GM19351 (cell line): ENCODE measurements at regions not wholly inside any gene's neighbourhood (a gene's known extent, or its start where the extent isn't known, plus 50 kb on each side); places are given as distances from the start of the nearest gene placed in this dataset.

ENCODE experiments used
- ATAC-seq: cut with Tn5 transposase; IDR thresholded peaks from one replicate; pipeline ENCODE4 v1.9.1; 2021; ENCODE audit warnings: mild to moderate bottlenecking, moderate library complexity; ENCODE audit not compliant: unreplicated experiment

DNA sequence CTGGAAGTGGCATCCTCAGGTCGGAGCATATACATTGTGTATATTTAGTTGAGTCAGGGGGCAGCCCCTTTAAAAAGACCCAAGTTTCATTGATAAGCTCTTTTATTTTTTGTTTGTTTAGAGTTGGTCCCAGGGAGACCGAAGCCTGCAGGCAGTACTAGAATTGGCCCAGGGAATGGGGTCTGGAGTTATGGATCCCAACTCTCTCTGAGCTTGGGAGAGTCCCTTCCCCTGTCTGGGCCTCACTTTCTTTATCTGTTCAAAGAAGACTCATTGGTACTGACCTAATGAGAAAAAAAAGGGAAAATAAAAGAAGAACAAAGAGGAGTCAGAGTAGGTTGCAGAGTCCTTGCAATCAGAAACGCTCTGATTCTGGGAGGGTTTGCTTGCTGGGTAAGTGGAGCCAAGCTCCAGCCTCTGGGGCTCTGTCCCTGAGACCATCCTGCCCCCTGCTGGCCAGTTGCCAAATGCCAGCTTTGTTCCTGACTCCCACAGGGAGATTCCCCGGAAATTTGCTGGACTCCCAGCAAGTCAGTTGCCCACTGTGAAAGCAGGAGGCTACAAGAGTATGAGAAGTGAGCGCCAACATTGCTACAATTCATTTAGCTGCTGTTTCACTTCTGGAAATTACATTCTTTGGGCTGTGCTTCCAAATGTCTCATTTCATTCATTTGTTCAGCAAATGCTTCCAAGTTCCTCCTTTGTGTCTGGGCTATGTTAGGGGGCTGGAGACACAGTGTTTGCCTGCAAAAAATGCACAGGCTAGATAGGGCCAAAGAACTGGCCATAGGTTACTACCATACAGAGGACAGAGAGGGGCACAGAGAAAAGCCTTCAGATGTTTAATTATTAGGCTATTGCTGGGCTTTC is 156.2 kb downstream of the MELK start:
- ATAC-seq: peak; percentile 60

DNA sequence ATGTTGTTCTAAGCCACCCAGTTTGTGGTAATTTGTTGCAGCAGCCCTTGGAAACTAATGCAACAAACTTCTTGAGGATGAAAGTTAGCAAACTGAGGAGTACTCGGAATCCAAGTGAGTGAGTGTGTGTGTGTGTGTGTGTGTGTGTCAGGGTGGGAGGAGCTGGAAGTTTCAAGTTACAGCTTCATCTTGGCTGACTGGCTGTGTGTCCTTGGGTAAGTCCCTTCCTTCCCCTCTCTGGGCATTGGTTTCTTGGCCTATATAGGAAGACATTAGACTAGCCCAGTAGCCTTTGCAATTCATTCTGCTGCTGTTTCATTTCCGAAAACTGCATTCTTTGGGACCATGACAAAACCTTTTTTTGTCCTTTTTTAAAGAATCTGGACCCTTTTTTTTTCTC is 157.2 kb downstream of the MELK start:
- ATAC-seq: no peak

DNA sequence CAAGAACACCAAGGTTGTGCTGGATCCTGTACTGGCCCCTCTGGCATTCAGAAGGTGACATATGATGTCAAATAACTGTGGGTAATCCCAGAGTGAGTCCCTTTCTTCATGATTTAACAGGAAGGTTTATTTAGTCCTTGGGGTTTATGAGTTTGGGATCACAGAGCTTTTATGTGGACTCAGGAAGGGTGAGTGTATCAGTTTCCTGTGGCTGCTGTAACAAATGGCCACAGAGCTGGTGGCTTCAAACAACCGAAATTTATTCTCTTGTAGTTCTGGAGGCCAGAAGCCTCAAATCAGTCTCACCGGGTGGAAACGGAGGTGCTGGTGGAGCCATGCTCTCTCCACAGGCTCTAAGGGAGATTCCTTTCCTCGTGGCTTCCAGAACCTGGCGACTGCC is 157.7 kb downstream of the MELK start:
- ATAC-seq: no peak

DNA sequence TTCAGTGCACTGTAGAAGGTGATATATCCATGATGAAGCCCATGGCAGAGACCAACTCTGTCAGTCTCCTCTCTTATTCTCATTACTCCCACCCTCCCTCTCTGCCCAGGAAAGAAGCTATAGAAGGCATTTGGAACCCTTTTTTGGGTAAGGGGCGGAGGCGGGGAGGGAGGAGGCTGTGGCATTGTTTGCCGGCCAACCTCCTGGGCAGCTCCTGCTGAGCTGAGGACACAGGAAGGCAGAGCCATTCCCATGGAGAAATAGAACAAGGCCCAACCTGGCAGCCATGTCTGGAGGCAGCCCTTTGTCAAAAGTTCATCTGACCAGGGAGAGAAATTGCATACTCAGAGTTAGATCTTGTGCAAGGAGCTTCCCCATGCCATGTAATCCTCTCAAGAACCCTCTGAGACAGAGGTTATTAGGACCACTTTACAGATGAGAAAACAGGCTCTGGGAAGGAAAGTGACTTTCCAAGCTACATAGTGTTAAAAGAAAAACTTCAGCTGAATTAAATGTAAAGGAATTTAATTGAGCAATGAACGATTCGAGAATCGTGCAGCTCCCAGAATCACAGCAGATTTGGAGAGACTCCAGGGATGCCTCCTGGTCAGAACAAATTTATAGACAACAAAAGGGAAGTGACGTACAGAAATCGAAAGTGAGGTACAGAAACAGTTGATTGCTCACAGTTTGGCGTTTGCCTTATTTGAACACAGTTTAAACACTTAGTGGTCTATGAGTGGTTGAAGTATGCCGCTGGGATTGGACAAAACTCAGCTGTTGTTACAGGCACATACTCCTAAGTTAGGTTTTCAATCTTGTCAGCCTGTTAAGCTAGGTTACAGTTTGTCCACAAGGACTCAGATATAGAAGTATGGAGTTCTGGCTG is 158.6 kb downstream of the MELK start:
- ATAC-seq: no peak

DNA sequence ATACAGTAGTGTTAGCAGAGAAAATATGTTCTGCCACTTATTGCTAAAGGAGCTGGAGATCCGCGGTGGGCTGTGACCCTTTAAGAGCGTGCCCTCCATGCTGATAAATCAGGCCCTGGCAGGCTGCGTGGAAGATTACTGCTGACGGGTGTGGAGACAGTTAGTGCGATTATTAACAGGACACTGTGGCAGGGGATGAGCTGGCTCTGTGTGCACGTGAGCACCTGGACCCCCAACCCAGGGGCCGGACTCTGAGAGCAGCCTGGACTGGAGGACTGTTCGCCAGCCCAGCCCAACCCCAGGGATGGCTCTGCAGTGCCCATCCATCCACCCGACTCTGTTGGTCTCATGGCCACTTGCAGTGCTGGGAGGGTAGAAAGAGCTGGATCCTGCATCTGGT is 162.0 kb downstream of the MELK start:
- no peak for ATAC-seq

DNA sequence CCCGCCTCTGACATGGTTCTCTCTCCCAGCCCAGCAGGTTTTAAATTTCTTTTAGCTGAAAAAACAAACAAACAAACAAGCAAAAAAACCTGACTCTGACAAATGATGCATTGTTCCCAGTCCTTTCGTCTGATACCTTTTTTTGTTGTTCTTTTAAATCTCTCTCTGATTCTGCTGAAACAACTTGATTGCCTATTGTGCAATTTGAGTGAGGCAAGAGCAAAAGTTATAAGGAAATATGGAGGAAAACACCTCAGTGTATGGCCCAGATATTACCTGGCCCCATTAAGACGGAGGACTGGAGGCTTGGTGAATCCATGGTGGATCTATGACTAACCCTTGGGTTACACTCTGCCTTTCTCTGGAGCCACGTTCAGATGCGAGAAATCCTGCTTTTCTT is 164.0 kb downstream of the MELK start:
- no peak for ATAC-seq

DNA sequence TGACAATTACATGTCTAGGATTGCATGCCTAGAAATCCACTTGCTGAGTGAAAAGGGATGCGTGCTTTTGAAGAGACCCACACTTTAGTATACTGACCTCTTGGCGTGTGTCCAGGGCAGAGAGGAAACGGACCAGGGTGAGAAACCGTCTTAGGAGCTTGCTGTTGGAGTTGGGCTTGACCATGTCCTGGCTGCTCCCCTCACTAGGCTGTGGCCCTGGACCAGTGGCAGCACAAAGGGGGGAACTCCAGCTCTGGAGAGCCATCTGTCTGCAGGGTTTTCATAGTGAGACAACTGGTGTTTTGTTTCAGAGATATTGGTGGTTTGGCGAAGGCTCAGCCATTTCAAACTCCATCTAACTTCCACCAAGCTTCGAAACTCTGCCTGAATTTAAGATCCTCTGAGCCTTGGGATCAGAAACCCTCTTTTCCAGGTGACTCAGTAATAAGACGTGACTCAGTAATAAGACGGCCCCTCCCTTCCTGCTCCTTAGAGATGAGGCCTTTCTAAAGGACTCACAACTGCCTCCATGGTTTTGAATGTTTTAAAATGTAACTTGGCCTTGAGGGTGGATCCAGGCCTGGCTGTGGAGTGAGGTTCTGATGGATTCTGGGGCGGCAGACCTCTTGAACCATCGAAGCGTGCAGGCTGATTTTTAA is 165.8 kb downstream of the MELK start:
- ATAC-seq: no peak

DNA sequence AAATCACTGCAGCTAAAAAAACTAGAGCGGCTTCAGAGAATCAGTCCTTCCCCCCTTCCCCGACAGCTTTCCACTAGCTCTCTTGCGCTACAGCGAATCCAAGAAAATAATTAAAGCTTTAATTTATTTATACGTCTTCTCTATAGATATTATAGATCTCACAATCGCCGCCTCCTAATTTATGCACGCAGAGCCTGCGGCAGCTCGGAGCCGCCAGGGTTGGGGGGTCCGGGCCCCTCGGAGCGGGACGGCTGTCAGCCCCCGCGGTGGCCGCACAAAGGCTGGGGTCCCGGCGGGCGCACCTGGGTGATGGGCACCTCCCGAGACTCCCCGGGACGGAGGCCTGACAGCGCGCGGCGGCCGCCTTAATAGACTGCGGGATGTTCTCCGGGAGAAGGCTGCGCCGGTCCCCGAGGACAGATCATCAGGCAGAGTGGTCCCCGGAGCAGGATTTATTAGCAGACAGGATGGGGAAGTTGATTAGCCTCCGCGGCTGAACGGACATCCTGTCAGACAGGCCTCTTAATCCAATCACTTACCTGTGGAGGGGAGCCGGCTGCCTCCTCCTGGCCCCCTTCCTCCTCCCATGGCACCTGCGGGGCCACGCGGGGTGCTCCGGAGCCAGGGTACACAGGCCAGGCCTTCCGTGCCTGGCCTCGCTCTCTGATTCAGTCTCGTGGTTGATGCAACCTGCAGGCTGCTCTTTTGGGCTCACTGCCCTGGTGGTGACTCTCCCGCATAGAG is 166.8 kb downstream of the MELK start:
- ATAC-seq: no peak

DNA sequence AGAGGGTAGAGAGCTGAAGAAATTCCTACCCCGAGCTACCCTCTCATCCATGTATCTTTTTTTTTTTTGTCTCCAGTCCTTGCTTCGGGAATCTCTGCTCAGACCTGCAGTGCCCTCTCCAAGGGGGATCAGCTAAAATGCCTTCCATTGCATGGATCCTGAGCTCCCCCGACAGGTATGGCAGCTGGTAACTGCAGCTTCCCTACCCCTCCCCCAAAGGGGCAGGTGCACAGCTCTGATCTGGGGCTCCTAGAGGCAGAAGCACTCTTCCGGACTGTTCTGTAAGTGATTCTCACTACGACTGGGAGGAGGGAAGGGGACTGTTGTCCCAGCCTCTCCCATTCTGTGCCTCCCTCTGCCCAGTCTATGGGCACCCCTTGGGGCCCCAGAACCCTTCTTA is 169.6 kb downstream of the MELK start:
- ATAC-seq: no peak

DNA sequence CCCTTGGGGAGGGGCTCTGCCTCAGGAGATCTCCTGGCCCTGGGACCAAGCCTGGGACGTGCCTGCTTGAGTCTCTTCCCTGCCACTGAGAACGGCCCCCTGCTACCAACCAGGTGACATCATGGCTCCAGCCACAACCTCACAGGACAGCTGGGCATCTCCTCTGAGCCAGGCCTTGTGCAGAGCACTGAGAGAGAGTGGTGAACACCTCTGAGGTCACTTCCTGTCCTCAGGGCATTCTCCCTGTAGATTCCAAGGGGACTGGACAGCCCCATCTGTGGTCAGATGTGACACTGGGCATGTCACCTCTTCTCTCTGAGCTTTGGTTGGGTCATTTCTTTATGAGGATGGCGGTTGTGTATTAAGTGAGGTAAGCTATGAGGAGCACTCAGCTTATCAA is 172.0 kb downstream of the MELK start:
- no peak for ATAC-seq

DNA sequence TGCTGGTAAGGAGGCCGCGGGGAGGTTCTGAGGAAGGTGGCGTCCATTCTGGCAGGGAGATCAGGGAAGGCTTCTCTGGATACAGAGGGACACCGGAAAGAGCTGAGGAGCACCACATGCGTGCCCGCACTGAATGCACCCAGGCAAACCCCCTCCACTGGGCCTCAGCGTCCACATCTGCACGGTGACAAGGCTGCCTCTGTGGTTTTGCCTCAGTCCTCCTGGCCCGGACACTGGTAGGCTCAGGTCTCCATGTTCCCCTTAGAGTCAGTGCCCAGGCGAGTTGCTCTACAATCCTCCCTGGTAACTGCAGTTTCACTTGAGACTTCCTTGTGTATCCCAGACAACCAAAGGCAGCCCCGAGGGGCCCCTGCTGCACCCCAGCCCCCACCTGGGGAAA is 173.3 kb downstream of the MELK start:
- ATAC-seq: no peak

DNA sequence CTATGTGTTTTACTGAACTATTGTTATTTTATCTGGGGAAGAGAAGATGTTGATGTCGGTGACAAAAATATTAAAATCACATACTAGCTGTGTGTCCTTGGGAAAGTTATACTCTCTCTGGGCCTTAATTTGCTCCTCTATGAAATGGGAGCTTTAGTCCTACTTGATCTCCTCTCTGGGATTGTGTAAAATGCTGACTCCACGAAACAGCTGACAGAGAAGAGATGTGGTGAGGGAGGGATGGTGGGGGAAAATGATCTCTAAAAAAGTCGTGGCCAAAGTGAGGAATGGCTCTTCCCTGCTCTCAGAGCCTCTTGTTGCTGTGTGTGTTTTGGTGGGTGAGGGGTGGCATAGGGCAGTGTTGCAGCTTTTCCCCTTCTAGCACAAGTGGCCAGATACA is 173.7 kb downstream of the MELK start:
- no peak for ATAC-seq

DNA sequence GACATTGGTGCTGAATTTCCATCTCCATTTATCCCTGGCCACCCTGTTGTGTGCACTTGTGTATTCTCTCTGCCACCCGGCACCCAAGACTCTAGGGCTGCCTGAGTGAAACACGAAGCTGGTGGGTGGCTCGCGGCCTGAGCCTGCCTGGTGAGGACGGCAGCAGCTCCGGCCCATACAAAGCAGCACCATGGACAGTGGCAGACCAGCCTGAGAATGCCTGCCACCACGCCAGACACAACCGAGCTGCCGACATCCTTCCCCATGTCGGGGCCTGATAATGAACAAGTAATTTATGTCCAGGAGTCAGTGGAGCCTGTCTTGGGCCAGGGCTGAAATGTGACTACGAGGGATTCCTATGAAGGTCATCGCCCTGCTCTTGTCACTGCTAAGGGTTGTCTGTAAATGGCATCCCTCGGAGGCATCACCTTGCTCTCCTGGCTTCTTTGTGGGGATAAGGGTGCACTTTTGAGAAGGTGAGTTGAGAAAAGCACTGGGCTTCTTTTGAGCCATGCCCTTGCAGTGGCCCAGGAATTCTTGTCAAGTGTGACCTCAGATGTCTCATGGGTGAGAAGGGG is 175.7 kb downstream of the MELK start:
- ATAC-seq: no peak

DNA sequence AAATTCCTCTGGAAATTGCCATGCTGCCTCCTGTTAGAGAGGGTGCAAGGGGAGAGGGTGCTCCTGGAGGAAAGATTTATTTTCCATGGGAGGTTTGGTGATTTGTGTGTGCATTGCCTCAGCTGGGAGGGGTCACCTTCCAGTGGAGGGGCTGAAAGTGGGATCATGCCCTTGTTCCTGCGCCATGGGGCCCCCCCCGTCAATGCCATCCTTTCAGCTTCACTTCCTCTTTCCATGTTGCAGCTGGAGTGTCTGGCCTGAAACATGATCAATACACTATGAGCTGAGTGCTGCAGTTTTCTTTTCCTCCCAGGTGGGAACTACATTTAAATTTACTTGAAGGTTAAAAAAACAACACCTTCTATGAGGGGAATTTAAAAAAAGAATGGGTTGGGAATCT is 176.8 kb downstream of the MELK start:
- no peak for ATAC-seq

DNA sequence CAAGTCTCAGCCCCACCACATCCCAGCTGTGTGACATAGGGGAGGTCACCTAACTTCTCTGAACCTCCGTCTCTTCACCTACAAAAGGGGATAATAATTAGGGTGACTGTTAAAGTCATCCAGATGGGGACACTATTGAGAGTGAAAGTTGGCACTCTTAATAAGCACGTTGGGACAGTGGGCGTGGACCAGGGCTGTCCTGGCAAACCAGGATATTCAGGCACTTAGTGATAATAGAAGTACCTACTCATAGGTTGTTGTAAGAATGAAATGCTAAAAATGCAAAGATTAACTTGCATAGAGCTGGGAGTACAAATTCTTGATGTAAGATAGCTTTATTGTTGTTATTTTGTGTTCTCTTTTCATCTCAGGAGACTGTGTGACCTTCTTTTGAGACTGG is 177.9 kb downstream of the MELK start:
- ATAC-seq: no peak

DNA sequence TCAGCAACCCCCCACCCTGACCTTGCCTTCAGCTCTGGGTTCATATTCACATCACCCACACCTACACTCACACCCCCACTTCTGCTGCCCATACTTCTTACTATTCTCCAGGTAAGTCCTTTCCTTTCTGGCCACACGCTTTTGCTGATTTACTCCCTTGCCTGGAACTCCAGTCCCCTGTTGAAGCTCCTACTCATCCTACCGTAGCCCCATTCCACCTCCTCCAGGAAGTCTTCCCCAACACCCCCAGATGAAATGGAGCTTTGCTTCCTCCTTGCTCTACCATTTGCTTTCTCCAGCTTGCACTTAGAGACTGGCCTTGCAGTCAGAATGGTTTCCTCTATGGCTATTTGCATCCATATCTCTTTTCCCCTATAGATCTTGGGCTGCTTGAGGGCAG is 182.3 kb downstream of the MELK start:
- ATAC-seq: no peak

DNA sequence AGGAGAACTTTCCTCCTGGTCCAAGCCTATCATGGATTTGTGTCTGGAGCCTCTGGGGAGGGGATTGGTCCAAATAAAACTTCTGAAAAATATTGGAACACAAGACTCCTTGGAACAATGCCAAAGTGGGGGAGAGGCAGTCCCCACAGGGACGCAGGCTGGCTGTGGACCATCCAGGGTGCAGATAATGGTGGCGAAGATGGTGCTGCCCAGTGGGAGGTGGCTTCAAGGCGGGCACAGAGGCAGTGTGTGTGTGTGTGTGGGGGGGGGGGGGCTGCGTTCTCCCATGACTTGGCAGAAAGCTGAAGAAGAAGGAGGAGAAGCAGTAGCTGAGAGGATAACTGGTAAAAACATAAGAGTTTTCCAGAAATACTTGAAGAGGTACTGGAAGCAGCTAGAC is 186.4 kb downstream of the MELK start:
- ATAC-seq: no peak

DNA sequence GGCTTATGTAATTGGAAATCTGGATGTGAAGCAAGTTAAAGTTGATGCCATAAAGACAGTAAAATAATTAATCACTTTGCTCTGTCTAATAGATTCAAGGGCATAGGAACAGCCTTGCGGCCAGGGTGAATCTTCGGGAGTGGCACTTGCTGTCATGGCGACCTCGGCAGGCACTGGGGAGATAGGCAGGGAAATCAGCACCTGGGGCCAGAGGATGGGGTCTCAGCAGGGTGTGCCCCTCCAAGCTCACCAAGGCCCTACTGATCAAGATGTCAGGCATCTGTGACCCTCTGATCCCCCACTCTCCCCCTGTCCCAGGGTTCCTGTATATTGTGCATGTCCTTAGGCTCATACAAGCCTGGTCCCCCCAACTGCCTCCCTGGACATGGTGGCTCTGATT is 187.3 kb downstream of the MELK start:
- ATAC-seq: no peak

DNA sequence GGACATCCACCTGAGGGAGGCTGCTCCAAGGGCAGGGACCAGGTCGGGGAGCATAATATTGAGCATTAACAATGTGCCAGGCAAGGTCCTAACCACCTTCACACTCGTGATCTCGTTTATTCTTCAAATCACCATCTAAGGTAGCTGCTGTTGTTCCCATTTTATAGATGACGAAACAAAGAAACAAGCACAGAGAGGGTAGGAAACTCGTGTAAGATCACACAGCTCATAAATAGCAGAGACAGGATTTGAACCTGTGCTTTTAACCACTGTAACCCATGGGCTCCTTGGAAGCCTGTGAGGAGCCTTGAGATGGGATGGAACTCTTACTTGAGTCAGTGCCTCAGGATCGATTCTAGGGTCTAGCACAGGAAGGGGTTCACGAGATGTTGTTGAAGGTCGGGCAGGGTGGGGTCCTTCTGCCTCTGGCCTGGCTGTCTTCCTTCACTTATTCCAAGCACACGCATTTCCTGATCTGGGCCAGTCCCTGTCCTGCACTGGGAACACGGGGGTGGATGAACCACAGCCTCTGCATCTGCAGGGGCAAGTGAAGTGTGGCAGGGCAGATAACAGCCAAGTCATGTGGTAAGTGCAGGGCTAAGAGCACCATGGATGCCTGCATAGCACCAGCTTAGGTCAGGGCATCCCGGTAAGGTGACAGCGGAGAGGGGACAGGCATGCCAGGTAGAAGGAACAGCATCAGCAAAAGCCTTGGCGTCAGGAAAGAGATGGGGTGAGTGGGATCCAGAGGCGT is 188.1 kb downstream of the MELK start:
- no peak for ATAC-seq

DNA sequence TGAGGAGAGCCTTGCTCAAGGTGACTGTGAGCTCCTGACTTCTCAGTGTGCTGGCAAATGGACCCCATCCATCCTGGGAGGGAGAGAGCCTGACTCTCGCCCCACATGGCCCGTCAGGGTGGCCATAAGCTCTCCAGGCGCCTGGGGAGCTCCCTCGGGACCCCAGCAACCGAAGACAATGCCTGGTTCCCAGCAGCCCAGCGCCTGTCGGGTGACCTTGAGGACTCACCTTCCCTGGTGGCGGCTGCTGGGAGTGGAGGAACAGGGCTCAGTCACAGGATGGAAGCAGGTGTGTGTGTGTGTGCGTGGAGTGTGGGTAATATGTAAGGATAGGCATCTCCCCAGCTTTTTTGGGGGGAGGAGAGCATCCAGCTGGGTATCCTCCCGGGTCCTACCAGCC is 190.3 kb downstream of the MELK start:
- no peak for ATAC-seq
